ENCODE measurements at regions not wholly inside any gene's neighbourhood (a gene's known extent, or its start where the extent isn't known, plus 50 kb on each side); places are given as distances from the start of the nearest gene placed in this dataset.

- Histone ChIP-seq H3K36me3 (ENCODE audit: control insufficient read depth in 2 of 2, insufficient read depth in 2 of 2, low read length in 1 of 2) (no peaks in the 10 kb centered on the region), H4K20me1 (ENCODE audit: control insufficient read depth, insufficient read depth) (no peaks in the 10 kb centered on the region), H3K4me2 (ENCODE audit: control insufficient read depth, insufficient read depth) (no peak overlapping the region), H2AFZ (ENCODE audit: control insufficient read depth, low read depth, low read length) (no peak overlapping the region), H3K4me1 (ENCODE audit: control insufficient read depth, insufficient read depth, low read length) (no peaks in the 10 kb centered on the region), H3K9me3 (replicated peaks; ENCODE audit: control insufficient read depth, insufficient read depth, low read length) (no peaks in the 10 kb centered on the region), H3K27me3 (replicated peaks in 1 of 2; ENCODE audit: control insufficient read depth in 2 of 2, insufficient read depth in 2 of 2, low read length in 1 of 2) (no peaks in the 10 kb centered on the region), H3K9ac (ENCODE audit: control insufficient read depth, insufficient read depth, low read length) (no peak overlapping the region), H3K79me2 (ENCODE audit: control insufficient read depth, insufficient read depth, low read length) (no peaks in the 10 kb centered on the region), H3K4me3 (no peak overlapping the region), H3K27ac (ENCODE audit: control insufficient read depth, insufficient read depth) (no peak overlapping the region)
- ChIA-PET POLR2A (no interaction called here), RAD21 (ENCODE audit: unreplicated experiment) (interaction anchor here (0.9 kb wide), 1 partner anchor 153 kb away, joined by 3 read pairs; no protein-coding TSS in a partner anchor), SMC1A (ENCODE audit: uncharacterized antibody, unreplicated experiment) (no interaction called here), CTCF (interaction anchor here (2.3 kb wide), 1 partner anchor 11 kb away, joined by 8 read pairs; no protein-coding TSS in a partner anchor)
- in situ Hi-C loops (cut with MboI): no loop called here
- ATAC-seq (no peak), DNase-seq (ENCODE audit: low read depth, low spot score) (no peak), FAIRE-seq (no peak)
- TF ChIP-seq ATF3 (IDR thresholded peaks at IDR 0.05; ENCODE audit: borderline replicate concordance, extremely low read depth, low read depth, low read length) (no peak), ZNF217 (IDR thresholded peaks at IDR 0.05) (no peak), PAX8 (IDR thresholded peaks at IDR 0.05) (no peak), NFYB (IDR thresholded peaks at IDR 0.05; ENCODE audit: insufficient read depth, low read depth, low read length) (no peak), RAD51 (IDR thresholded peaks at IDR 0.05) (no peak), ZNF687 (IDR thresholded peaks at IDR 0.05) (no peak), BACH1 (IDR thresholded peaks at IDR 0.05; ENCODE audit: borderline replicate concordance) (no peak), POLR2AphosphoS2 (IDR thresholded peaks at IDR 0.05; ENCODE audit: low read depth, low read length) (no peak), HSF1 (IDR thresholded peaks at IDR 0.05; ENCODE audit: low read depth, low read length) (no peak)
- intact Hi-C loops (cut with micrococcal nuclease; ENCODE audit: unreplicated experiment): no loop called here
- WGBS (ENCODE audit: insufficient coverage, insufficient replicate concordance, low lambda C conversion rate, missing lambda C conversion rate): 40% methylated on average over 3 of the region's 3 CpGs
- no TSS peak for BruUV-seq (replicated peaks)
These were observed 98.0 kb upstream of the E2F7 start for GRCh38 chr12:77163074-77164038.

Measured in GM12878 (cell line).